Spinal cord (tissue), 9 donors: ENCODE measurements at regions not wholly inside any gene's neighbourhood (a gene's known extent, or its start where the extent isn't known, plus 50 kb on each side); places are given as distances from the start of the nearest gene placed in this dataset.

ENCODE experiments used
- DNase-seq, 6 donors: peaks; one replicate each; pipeline versions ENCODE4 v3.0.0 to v3.0.0-alpha.2; 2013 to 2015; ENCODE audit warnings: low spot score in 6 of 6, low read depth in 4 of 6
- H3K27ac ChIP-seq: one replicate; pipeline ENCODE4 v1.5.1; 2013; ENCODE audit warnings: low read depth, low read length, control low read depth
- H3K27me3 ChIP-seq: one replicate; pipeline ENCODE4 v1.6.1; 2013; ENCODE audit warnings: low read length; ENCODE audit not compliant: control insufficient read depth, insufficient read depth
- H3K36me3 ChIP-seq: one replicate; pipeline ENCODE4 v1.6.1; 2013; ENCODE audit warnings: low read length; ENCODE audit not compliant: control insufficient read depth, insufficient read depth
- H3K4me1 ChIP-seq: one replicate; pipeline ENCODE4 v1.6.1; 2013; ENCODE audit warnings: low read length; ENCODE audit not compliant: control insufficient read depth, insufficient read depth
- H3K4me3 ChIP-seq: one replicate; pipeline ENCODE4 v1.5.1; 2013; ENCODE audit warnings: low read depth, low read length, control low read depth
- H3K9me3 ChIP-seq: one replicate; pipeline ENCODE4 v1.6.1; 2013; ENCODE audit warnings: low read length; ENCODE audit not compliant: control insufficient read depth, insufficient read depth
- WGBS: methylation state at CpG from one replicate; pipeline ENCODE4 v1.1.5; 2013; ENCODE audit warnings: missing lambda C conversion rate; ENCODE audit not compliant: insufficient coverage; 5-methylcytosine and 5-hydroxymethylcytosine counted together
- donor health status: healthy.

DNA sequence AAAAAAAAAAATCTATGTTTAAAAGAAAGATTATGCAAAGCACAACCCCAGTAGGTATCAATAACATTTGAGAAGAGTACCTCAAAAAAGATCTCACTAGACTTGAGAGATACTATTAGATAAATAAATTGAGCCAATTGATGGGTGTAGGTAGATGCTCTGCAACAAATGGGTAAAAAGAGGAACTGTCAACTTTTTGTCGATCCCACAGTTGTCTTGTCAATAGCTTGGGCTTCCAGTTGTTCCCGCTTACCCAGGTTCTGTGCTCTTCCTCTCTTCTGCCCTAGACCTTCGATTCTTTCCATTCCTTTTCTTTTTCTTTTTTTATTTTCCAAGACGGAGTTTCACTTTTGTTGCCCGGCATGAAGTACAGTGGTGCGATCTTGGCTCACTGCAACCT, 226.9 kb downstream of the SOX4 start:
- H3K9me3 ChIP-seq, result no peaks in the 10 kb centered on the region
- no peak overlapping the region for H3K27ac ChIP-seq
- H3K4me1 ChIP-seq, result no peaks in the 10 kb centered on the region
- 97% methylated on average over 6 of the region's 6 CpGs for WGBS
- no peak for DNase-seq
- H3K36me3 ChIP-seq, result no peaks in the 10 kb centered on the region
- no peak overlapping the region for H3K4me3 ChIP-seq
- H3K27me3 ChIP-seq, result no peaks in the 10 kb centered on the region

DNA sequence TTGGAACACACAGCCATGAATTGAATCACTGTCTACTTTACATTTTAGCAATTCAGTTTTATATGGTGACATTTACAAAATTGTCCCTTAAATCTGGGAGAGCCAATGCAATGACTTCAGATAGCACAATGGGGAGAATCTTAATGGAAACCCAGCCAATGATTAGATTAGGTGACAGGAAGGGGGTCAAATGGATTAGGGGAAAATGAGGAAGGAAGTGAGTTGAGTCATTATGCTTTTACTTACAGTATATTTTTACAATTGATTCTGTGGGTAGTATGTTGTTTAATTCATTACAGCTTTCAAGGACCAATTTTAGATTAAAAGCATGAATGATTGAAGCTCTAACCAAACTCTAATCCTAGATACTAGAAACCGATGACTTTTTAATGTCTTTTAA, 229.8 kb downstream of the SOX4 start:
- no peaks in the 10 kb centered on the region for H3K36me3 ChIP-seq
- no peak overlapping the region for H3K4me3 ChIP-seq
- no peak for DNase-seq
- H3K27ac ChIP-seq, result no peak overlapping the region
- no peaks in the 10 kb centered on the region for H3K27me3 ChIP-seq
- no peaks in the 10 kb centered on the region for H3K4me1 ChIP-seq
- no CpG with 5 or more reads among the region's 1 CpG for WGBS
- no peaks in the 10 kb centered on the region for H3K9me3 ChIP-seq

- no CpG with 5 or more reads among the region's 8 CpGs for WGBS
- Histone ChIP-seq H3K27me3 (no peaks in the 10 kb centered on the region), H3K4me1 (no peaks in the 10 kb centered on the region), H3K9me3 (no peaks in the 10 kb centered on the region), H3K4me3 (no peak overlapping the region), H3K36me3 (no peaks in the 10 kb centered on the region), H3K27ac (no peak overlapping the region)
- no peak for DNase-seq
These were observed 231.1 kb downstream of the SOX4 start for GRCh38 chr6:21824431-21825177.

DNA sequence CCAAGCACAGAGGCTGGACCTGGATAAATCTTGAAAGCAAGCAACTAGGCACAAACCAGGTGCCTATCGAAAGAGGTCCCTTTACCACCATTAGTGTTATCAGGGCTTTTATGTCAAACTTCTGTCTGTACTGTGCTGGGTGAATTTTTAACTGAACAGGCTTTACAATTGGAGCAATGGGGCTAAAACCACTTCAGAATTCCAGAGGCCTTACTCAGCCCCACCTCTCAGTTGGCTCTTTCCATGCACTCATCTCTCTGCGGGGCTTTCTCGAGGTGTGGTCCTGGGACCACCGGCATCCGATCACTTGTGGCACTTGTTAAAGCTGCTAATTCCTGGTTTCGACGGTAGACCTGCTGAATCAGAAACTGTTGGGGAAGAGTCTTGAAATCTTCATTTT, 232.5 kb downstream of the SOX4 start:
- 69% methylated on average over 4 of the region's 7 CpGs for WGBS
- no peak overlapping the region for H3K27ac ChIP-seq

DNA sequence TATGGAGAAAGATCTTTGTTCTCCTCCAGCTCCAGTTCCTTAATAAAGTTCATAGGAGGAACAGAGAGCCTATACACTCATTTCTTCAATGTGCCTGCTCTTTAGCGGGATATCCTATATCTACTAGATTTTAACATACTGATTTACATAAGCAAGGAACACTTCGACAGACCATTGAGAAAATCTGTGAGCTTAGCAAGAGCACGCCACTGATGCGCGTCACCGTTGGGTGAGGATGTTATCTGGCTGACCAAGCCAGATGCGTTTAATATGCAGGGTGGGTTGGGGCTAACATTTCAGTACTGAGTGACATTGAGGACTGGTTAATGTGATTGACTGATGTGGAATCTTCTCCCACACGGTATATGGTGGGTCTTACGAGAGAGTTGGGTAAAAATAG, 233.4 kb downstream of the SOX4 start:
- Histone ChIP-seq H3K4me3 (no peak overlapping the region), H3K27me3 (no peaks in the 10 kb centered on the region), H3K9me3 (no peaks in the 10 kb centered on the region), H3K4me1 (no peaks in the 10 kb centered on the region), H3K27ac (no peak overlapping the region), H3K36me3 (no peaks in the 10 kb centered on the region)
- 92% methylated on average over 9 of the region's 9 CpGs for WGBS
- no peak for DNase-seq

More for the DNA sequence above, 232.5 kb downstream of the SOX4 start:
- no peaks in the 10 kb centered on the region for H3K36me3 ChIP-seq
- no peak overlapping the region for H3K4me3 ChIP-seq
- H3K4me1 ChIP-seq, result no peaks in the 10 kb centered on the region
- no peaks in the 10 kb centered on the region for H3K27me3 ChIP-seq
- no peaks in the 10 kb centered on the region for H3K9me3 ChIP-seq
- no peak for DNase-seq

- WGBS, result 38% methylated on average over 5 of the region's 8 CpGs
- Histone ChIP-seq H3K4me1 (no peaks in the 10 kb centered on the region), H3K9me3 (no peaks in the 10 kb centered on the region), H3K4me3 (no peak overlapping the region), H3K36me3 (no peaks in the 10 kb centered on the region), H3K27ac (no peak overlapping the region), H3K27me3 (no peaks in the 10 kb centered on the region)
- no peak for DNase-seq
These were observed 234.1 kb downstream of the SOX4 start for GRCh38 chr6:21827425-21828202.

GRCh38 chr6:21828704-21829103, 235.2 kb downstream of the SOX4 start:
- 73% methylated on average over 3 of the region's 4 CpGs for WGBS
- peak in 2 of 6 donors; percentile 26 to 59 for DNase-seq
- Histone ChIP-seq H3K27me3 (no peaks in the 10 kb centered on the region), H3K9me3 (no peaks in the 10 kb centered on the region), H3K27ac (no peak overlapping the region), H3K36me3 (no peaks in the 10 kb centered on the region), H3K4me3 (no peak overlapping the region), H3K4me1 (no peaks in the 10 kb centered on the region)

GRCh38 chr6:21829126-21829525, 235.6 kb downstream of the SOX4 start:
- H3K27me3 ChIP-seq, result no peaks in the 10 kb centered on the region
- H3K36me3 ChIP-seq, result no peaks in the 10 kb centered on the region
- no peak overlapping the region for H3K27ac ChIP-seq
- H3K9me3 ChIP-seq, result no peaks in the 10 kb centered on the region
- no peak overlapping the region for H3K4me3 ChIP-seq
- no peak for DNase-seq
- H3K4me1 ChIP-seq, result no peaks in the 10 kb centered on the region
- WGBS, result no CpG with 5 or more reads among the region's 3 CpGs

GRCh38 chr6:21831521-21832291, 238.2 kb downstream of the SOX4 start:
- Histone ChIP-seq H3K9me3 (no peaks in the 10 kb centered on the region), H3K27ac (peak overlapping the region; percentile 40), H3K27me3 (no peaks in the 10 kb centered on the region), H3K4me3 (peak overlapping the region; percentile 4), H3K4me1 (no peaks in the 10 kb centered on the region), H3K36me3 (no peaks in the 10 kb centered on the region)
- peak in 2 of 6 donors; percentile 77 to 78 for DNase-seq
- WGBS, result 14% methylated on average over 3 of the region's 8 CpGs
